ENCODE measurements at regions not wholly inside any gene's neighbourhood (a gene's known extent, or its start where the extent isn't known, plus 50 kb on each side); places are given as distances from the start of the nearest gene placed in this dataset.

DNA sequence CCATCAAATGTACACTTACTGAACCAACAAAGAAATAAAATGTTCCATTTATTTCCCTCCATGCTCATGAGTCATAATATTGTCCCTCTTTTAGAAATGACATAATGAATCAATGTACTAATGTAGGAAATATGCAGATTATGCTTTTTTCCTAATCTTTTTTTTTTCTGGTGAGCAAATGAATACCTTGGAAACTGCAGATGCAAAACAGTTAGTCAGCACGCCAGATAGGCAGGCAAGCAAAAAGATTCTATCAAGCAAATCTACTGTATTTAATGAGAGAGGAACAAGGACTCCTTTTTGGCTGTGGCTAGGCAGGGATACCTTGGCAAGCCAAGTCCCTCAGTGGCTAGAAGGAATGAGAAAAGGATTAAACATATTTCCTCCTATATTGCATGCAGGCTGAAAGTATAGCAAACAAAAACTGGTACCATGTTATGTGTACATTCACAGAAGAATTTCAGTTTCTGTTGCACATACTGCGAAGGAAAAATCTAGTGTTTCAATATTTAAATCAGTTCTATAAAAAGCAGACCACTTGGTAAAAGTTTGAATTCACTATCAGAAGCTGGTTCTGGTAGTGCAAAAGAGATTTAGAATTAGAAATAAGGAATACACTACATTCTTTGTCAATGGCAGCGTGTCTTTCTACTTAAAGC, 605.4 kb downstream of the TLE1 start:
- no peak for TF ChIP-seq POLR2AphosphoS5 (IDR thresholded peaks at IDR 0.05)
- TF ChIP-seq, protein P1, sequence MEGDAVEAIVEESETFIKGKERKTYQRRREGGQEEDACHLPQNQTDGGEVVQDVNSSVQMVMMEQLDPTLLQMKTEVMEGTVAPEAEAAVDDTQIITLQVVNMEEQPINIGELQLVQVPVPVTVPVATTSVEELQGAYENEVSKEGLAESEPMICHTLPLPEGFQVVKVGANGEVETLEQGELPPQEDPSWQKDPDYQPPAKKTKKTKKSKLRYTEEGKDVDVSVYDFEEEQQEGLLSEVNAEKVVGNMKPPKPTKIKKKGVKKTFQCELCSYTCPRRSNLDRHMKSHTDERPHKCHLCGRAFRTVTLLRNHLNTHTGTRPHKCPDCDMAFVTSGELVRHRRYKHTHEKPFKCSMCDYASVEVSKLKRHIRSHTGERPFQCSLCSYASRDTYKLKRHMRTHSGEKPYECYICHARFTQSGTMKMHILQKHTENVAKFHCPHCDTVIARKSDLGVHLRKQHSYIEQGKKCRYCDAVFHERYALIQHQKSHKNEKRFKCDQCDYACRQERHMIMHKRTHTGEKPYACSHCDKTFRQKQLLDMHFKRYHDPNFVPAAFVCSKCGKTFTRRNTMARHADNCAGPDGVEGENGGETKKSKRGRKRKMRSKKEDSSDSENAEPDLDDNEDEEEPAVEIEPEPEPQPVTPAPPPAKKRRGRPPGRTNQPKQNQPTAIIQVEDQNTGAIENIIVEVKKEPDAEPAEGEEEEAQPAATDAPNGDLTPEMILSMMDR (IDR thresholded peaks at IDR 0.05), result no peak

Measured in transverse colon (tissue), 4 donors.